Body of pancreas (tissue), 4 donors: ENCODE measurements at regions not wholly inside any gene's neighbourhood (a gene's known extent, or its start where the extent isn't known, plus 50 kb on each side); places are given as distances from the start of the nearest gene placed in this dataset.

Experiments
- ATAC-seq: fragments of 150-250 bp; one replicate; pipeline ENCODE4 v1.9.1; 2016
- DNase-seq, 4 donors: peaks; one replicate each; pipeline ENCODE4 v3.0.0-alpha.2; 2019
- H3K27ac ChIP-seq, 4 donors: fragments of 200-600 bp; sonication (generic); 1 replicate in 3 of 4; 2 replicates in 1 of 4; pipeline versions ENCODE4 v1.5.1 to v1.6.1; 2016 to 2019; ENCODE audit warnings: mild to moderate bottlenecking in 1 of 4, mixed read lengths in 1 of 4, moderate library complexity in 1 of 4
- H3K27me3 ChIP-seq, 2 donors: fragments of 200-600 bp; sonication (generic); one replicate each; pipeline ENCODE4 v1.6.0; 2016; ENCODE audit warnings: mild to moderate bottlenecking in 1 of 2
- H3K36me3 ChIP-seq, 2 donors: fragments of 200-600 bp; sonication (generic); replicated peaks in 1 of 2; 2 replicates each; pipeline ENCODE4 v1.5.1; 2016; ENCODE audit warnings: low read depth in 2 of 2; ENCODE audit not compliant: insufficient read depth in 1 of 2
- H3K4me1 ChIP-seq: fragments of 200-600 bp; sonication (generic); one replicate; pipeline ENCODE4 v1.6.0; 2016
- H3K4me3 ChIP-seq, 2 donors: fragments of 200-600 bp; sonication (generic); 1 replicate in 1 of 2; 2 replicates in 1 of 2; pipeline ENCODE4 v1.5.1; 2016 to 2019
- H3K9me3 ChIP-seq, 3 donors: fragments of 200-600 bp; sonication (generic); 1 replicate in 2 of 3; 2 replicates in 1 of 3; pipeline ENCODE4 v1.5.1; 2016
- POLR2A ChIP-seq, 3 donors: fragments of 450-650 bp; IDR thresholded peaks; one replicate each; pipeline ENCODE4 v1.6.1; 2016; ENCODE audit warnings: antibody characterized with exemption in 3 of 3, mild to moderate bottlenecking in 2 of 3
- WGBS, 2 donors: methylation state at CpG; one replicate each; pipeline ENCODE4 v1.1.5; 2017; 5-methylcytosine and 5-hydroxymethylcytosine counted together
- intact Hi-C: fragments of 100-400 bp; cut with DNase I; formaldehyde crosslinking; loops from one replicate; pipeline ENCODE4 v1.15.1; 2023
- TF ChIP-seq, protein P1 (sequence below), 7 experiments: fragments of 450-650 bp in 4 of 7; fragments of 200-600 bp in 3 of 7; sonication (generic) in 3 of 7; IDR thresholded peaks; one replicate each; pipeline ENCODE4 v1.5.1; 2016 to 2019; ENCODE audit warnings: antibody characterized with exemption in 7 of 7

DNA sequence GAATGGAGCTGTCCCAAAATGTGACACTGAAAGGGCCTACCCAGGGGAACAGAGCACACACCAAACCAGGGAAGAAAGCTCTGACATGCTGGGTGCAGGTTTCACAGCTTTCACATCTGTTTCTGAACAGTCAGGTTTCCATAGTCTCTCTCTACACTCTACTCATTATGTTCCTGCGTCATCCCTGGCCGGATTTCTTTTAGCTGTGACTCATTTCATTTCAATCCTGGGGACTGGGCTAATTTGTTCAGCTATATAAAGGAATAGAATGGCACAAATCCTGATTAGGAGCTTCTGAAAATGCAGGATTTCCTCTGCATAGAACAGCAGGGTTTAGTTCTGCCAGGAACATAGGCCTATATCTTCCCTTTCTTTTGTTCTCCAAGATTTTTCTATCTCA, 649.8 kb downstream of the RPS29 start:
- intact Hi-C loops: no loop called here

DNA sequence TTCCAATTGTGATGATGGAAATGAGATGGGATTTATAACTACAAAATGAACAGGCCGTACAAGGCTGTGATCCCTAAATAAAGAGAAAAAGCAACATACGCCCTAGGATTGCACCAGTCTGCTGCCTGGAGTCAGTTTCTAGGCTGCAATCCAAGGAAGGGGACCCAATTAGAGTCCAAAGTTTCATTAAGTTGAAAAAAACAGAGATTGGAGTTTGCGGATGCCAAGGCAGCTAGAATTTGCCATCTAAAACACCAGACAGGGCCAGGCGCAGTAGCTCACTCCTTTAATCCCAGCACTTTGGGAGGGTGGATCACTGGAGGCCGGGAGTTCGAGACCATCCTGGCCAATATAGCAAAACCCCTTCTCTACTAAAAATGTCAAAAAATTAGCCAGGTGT, 661.0 kb downstream of the RPS29 start:
- H3K4me3 ChIP-seq: no peak overlapping the region
- ATAC-seq (no peak), DNase-seq (no peak)
- no peaks in the 10 kb centered on the region for H3K9me3 ChIP-seq
- no peaks in the 10 kb centered on the region for H3K4me1 ChIP-seq
- no peaks in the 10 kb centered on the region for H3K27me3 ChIP-seq
- WGBS, 2 donors: 81 to 87% methylated on average over 6 of the region's 6 CpGs
- intact Hi-C loops: no loop called here
- TF ChIP-seq POLR2A (IDR thresholded peaks at IDR 0.05): no peak
- TF ChIP-seq, protein P1, sequence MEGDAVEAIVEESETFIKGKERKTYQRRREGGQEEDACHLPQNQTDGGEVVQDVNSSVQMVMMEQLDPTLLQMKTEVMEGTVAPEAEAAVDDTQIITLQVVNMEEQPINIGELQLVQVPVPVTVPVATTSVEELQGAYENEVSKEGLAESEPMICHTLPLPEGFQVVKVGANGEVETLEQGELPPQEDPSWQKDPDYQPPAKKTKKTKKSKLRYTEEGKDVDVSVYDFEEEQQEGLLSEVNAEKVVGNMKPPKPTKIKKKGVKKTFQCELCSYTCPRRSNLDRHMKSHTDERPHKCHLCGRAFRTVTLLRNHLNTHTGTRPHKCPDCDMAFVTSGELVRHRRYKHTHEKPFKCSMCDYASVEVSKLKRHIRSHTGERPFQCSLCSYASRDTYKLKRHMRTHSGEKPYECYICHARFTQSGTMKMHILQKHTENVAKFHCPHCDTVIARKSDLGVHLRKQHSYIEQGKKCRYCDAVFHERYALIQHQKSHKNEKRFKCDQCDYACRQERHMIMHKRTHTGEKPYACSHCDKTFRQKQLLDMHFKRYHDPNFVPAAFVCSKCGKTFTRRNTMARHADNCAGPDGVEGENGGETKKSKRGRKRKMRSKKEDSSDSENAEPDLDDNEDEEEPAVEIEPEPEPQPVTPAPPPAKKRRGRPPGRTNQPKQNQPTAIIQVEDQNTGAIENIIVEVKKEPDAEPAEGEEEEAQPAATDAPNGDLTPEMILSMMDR (IDR thresholded peaks at IDR 0.05): no peak
- H3K36me3 ChIP-seq: no peaks in the 10 kb centered on the region
- H3K27ac ChIP-seq: no peak overlapping the region

More for the DNA sequence above, 649.8 kb downstream of the RPS29 start:
- DNase-seq (no peak), ATAC-seq (no peak)
- Histone ChIP-seq H3K27me3 (no peaks in the 10 kb centered on the region), H3K36me3 (no peaks in the 10 kb centered on the region), H3K4me3 (no peak overlapping the region), H3K27ac (no peak overlapping the region), H3K4me1 (no peaks in the 10 kb centered on the region), H3K9me3 (no peaks in the 10 kb centered on the region)
- no peak for TF ChIP-seq POLR2A (IDR thresholded peaks at IDR 0.05)
- TF ChIP-seq, protein P1 (IDR thresholded peaks at IDR 0.05): no peak
- WGBS, 2 donors: 59 to 63% methylated on average over 2 of the region's 2 CpGs

DNA sequence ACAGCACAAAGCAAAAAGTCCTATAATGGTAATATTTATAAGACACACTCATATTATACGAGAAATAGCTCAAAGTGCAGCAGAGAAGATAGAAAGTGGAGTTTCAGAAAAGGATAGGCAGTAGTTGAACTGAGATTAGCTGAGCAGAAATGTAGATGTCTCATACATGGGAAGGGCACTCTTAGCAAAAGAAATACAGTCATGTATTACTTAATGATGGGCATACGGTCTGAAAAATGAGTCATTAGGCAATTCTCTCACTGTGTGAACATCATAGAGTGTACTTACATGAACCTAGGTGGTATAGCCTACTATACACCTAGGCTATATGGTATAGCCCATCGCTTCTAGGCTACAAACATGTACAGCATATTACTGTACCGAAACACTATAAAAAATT, 671.3 kb downstream of the RPS29 start:
- WGBS, 2 donors: 53 to 62% methylated on average over 4 of the region's 4 CpGs
- H3K36me3 ChIP-seq: no peaks in the 10 kb centered on the region
- no peaks in the 10 kb centered on the region for H3K9me3 ChIP-seq
- H3K4me3 ChIP-seq: no peak overlapping the region
- DNase-seq: no peak
- H3K27ac ChIP-seq: no peak overlapping the region
- H3K27me3 ChIP-seq: no peaks in the 10 kb centered on the region
- intact Hi-C loops: no loop called here
- ATAC-seq: no peak
- TF ChIP-seq POLR2A (IDR thresholded peaks at IDR 0.05): no peak
- TF ChIP-seq, protein P1 (IDR thresholded peaks at IDR 0.05): no peak
- no peaks in the 10 kb centered on the region for H3K4me1 ChIP-seq

DNA sequence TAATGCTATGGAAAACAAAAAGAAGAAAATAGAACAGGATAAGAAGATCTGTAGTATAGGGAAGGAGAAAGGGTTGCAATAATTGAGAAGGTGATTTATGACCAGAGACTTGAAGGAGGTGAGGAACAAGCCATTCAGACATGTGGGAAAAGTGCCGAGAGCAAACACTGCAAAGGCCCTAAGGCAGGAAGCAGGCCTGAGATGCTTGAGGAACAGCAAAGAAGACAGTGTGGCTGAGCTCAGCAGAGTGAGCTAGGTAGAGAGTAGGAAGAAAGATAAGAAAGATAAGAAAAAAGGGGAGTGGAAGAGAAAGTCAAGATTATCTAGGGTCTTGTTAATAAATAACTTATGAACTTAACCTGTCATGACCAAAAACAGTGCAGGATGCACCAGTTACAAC, 671.8 kb downstream of the RPS29 start:
- TF ChIP-seq, protein P1 (IDR thresholded peaks at IDR 0.05): no peak
- TF ChIP-seq POLR2A (IDR thresholded peaks at IDR 0.05): no peak
- Histone ChIP-seq H3K9me3 (no peaks in the 10 kb centered on the region), H3K27me3 (no peaks in the 10 kb centered on the region), H3K4me1 (no peaks in the 10 kb centered on the region), H3K4me3 (no peak overlapping the region), H3K36me3 (no peaks in the 10 kb centered on the region), H3K27ac (no peak overlapping the region)
- DNase-seq: no peak
- WGBS, 2 donors: 42 to 43% methylated on average over 1 of the region's 1 CpG
- no peak for ATAC-seq
- intact Hi-C loops: no loop called here

DNA sequence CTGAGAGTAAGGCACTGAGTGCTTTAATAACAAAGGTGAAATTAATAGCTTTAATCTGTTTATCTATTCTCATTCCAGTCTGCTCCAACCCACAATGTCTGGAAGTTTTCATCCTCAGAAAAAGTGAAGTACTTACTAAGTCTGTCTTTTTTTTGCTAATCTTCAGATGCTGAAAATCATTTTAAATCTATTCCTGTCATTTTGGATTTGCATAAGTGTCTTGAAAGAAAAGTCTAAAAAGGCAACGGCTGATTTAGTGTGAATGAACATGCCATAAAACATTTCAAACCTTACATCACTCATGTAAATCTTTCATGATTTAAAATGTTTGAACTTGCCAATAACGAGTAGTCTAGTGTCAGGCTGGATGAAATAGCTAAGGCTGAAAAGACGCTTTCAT, 685.6 kb downstream of the RPS29 start:
- no peak for TF ChIP-seq POLR2A (IDR thresholded peaks at IDR 0.05)
- TF ChIP-seq, protein P1 (IDR thresholded peaks at IDR 0.05): no peak
- no peak for DNase-seq
- Histone ChIP-seq H3K9me3 (no peaks in the 10 kb centered on the region), H3K27me3 (no peaks in the 10 kb centered on the region), H3K4me3 (no peak overlapping the region), H3K27ac (no peak overlapping the region), H3K36me3 (no peaks in the 10 kb centered on the region), H3K4me1 (no peaks in the 10 kb centered on the region)
- intact Hi-C loops: no loop called here
- no peak for ATAC-seq
- 43 to 63% methylated on average over 3 of the region's 3 CpGs for WGBS, 2 donors
